BJ (cell line): ENCODE measurements at regions not wholly inside any gene's neighbourhood (a gene's known extent, or its start where the extent isn't known, plus 50 kb on each side); places are given as distances from the start of the nearest gene placed in this dataset.

Experiments
- CTCF ChIA-PET: fragments of 350-600 bp; formaldehyde crosslinking; extraction: SDS; loops from one replicate; lab custom pipeline; 2021; ENCODE audit warnings: antibody characterized with exemption, inconsistent platforms; lab: Yijun Ruan, JAX
- POLR2A ChIA-PET: fragments of 300-600 bp; sonication (Branson Sonifier 250); formaldehyde crosslinking; extraction: SDS; loops from one replicate; lab custom pipeline; 2021; ENCODE audit warnings: antibody characterized with exemption; lab: Charles Lee
- DNase-seq: peaks from one replicate; pipeline ENCODE4 v3.0.0-alpha.2; 2011; ENCODE audit warnings: low read depth
- H3K27me3 ChIP-seq: 2 replicates; pipeline ENCODE4 v1.6.0; 2011; ENCODE audit warnings: low read length; ENCODE audit not compliant: control insufficient read depth, insufficient read depth
- H3K36me3 ChIP-seq: 2 replicates; pipeline ENCODE4 v1.5.1; 2011; ENCODE audit warnings: low read length; ENCODE audit not compliant: control insufficient read depth, insufficient read depth
- H3K4me3 ChIP-seq: 2 replicates; pipeline ENCODE4 v1.5.1; 2011; ENCODE audit warnings: low read depth, mild to moderate bottlenecking, control low read depth, low read length
- TF ChIP-seq, protein P1 (sequence below): IDR thresholded peaks from 2 replicates; pipeline ENCODE4 v1.5.1; 2011; ENCODE audit warnings: low read depth, mild to moderate bottlenecking, control low read depth, inconsistent platforms, low read length, moderate library complexity; ENCODE audit not compliant: insufficient read depth

DNA sequence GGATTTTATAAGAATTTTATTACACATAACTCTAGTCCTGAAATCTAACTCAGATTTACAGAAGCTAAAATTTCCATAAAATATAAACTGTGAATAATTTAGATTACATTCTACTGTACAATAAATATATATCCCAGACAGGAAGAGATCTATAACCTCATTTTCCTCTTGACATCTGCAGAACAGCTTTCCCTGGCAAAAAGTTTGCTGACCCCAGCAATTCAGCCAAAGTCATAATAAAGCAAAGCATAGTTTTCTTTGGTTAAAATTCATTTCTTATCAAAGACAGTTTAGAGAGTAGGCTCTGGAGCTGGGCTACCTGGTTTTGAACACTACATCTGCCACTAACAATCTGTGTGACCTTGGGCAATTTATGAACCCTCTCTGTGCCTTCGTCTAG is 372.5 kb downstream of the CAAP1 start:
- Histone ChIP-seq H3K36me3 (no peaks in the 10 kb centered on the region), H3K4me3 (no peak overlapping the region), H3K27me3 (no peaks in the 10 kb centered on the region)
- TF ChIP-seq, protein P1, sequence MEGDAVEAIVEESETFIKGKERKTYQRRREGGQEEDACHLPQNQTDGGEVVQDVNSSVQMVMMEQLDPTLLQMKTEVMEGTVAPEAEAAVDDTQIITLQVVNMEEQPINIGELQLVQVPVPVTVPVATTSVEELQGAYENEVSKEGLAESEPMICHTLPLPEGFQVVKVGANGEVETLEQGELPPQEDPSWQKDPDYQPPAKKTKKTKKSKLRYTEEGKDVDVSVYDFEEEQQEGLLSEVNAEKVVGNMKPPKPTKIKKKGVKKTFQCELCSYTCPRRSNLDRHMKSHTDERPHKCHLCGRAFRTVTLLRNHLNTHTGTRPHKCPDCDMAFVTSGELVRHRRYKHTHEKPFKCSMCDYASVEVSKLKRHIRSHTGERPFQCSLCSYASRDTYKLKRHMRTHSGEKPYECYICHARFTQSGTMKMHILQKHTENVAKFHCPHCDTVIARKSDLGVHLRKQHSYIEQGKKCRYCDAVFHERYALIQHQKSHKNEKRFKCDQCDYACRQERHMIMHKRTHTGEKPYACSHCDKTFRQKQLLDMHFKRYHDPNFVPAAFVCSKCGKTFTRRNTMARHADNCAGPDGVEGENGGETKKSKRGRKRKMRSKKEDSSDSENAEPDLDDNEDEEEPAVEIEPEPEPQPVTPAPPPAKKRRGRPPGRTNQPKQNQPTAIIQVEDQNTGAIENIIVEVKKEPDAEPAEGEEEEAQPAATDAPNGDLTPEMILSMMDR = no peak
- CTCF ChIA-PET = no interaction called here
- no peak for DNase-seq
- POLR2A ChIA-PET = no interaction called here

DNA sequence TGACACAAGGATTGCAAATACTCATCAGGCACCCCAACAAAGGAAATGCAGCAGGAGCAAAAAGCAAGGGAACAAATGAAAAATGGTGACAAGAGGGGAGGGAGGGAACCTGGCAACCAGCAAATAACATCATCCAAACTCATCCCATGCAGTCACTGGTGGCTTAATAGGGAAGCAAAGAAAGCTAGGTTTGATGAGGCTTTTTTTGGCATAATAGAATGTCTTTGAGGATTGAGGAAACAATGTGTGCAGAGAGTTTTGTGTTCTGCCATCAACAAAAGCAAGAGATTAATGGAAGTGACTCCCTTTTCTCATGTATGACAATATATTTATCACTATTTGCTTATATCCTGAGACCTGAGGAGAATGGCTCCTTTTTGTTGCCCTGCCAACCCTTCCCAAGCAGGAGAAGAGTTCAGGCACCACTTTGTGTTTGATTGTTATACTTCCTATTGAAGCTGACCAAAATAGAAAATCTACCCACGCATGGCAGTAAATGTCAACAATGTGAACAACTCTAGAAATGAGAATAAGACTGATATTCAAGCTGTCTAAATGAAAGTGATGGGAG is 375.7 kb downstream of the CAAP1 start:
- POLR2A ChIA-PET = no interaction called here

DNA sequence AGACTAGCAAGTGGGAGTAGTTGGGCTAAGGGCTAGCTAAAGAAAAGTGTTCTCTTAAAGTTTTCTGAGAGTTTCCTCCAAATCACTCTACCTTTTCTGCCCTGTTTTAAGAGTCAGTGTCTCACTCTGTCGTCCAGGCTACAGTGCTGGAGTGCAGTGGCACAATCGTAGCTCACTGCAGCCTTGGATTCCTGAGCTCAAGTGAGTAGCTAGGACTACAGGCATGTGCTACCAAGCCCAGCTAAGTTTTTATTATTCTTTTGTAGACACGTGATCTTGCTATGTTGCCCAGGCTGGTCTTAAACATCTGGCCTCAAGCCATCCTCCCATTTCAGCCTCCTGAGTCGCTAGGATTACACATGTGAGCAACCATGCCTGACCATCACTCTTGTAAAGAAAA is 378.9 kb downstream of the CAAP1 start:
- CTCF ChIA-PET = no interaction called here
- no peaks in the 10 kb centered on the region for H3K27me3 ChIP-seq
- TF ChIP-seq, protein P1 = no peak
- DNase-seq = no peak
- POLR2A ChIA-PET = no interaction called here
- H3K4me3 ChIP-seq = no peak overlapping the region
- H3K36me3 ChIP-seq = no peaks in the 10 kb centered on the region

More for the DNA sequence above, 375.7 kb downstream of the CAAP1 start:
- CTCF ChIA-PET = no interaction called here
- DNase-seq = no peak
- TF ChIP-seq, protein P1 = no peak
- H3K36me3 ChIP-seq = no peaks in the 10 kb centered on the region
- no peaks in the 10 kb centered on the region for H3K27me3 ChIP-seq
- H3K4me3 ChIP-seq = no peak overlapping the region

DNA sequence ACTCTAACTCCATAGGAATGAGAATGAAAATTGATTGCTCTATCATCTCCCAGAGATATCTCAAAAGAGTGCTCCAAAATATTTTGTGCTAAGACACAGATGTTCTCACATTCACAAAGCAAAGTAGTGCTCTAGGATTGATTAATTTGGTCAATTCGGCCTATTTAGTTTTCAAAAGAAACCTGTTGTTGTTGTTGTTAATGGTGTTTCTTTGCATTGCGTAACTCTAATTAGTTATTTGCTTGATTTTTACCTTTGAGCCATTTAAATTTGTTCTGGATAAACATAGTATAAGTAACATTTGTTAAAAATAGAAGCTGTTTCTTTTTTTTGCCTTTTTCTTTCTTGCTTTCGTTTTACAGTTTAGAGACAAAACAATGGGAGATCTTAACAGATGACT is 382.5 kb downstream of the CAAP1 start:
- POLR2A ChIA-PET = no interaction called here
- Histone ChIP-seq H3K4me3 (no peak overlapping the region), H3K27me3 (no peaks in the 10 kb centered on the region), H3K36me3 (no peaks in the 10 kb centered on the region)
- no peak for DNase-seq
- TF ChIP-seq, protein P1 = no peak
- CTCF ChIA-PET = interaction anchor here (0.6 kb wide), 1 partner anchor 12 kb away, joined by 3 read pairs; no protein-coding TSS in a partner anchor

DNA sequence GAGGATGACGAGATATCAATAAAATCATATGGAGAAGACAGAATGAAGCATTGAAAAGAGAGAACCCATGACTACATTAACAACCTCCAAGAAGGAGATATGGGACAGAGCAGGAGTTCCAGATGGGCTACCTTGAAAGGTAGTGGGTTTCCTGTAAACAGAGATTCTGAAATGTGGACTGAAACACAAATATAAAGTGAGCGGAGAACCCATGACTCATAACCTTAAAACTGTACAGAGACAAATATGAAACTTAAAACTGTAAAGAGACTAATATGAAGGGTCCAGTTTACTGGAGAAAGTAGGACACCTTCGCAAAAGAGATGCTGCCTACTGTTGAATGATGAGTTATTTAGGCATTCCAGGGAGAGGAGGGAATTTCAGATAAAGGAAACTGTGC is 383.7 kb downstream of the CAAP1 start:
- TF ChIP-seq, protein P1 = no peak
- ChIA-PET CTCF (no interaction called here), POLR2A (no interaction called here)
- Histone ChIP-seq H3K27me3 (no peaks in the 10 kb centered on the region), H3K4me3 (no peak overlapping the region), H3K36me3 (no peaks in the 10 kb centered on the region)
- no peak for DNase-seq
